ENCODE measurements at regions not wholly inside any gene's neighbourhood (a gene's known extent, or its start where the extent isn't known, plus 50 kb on each side); places are given as distances from the start of the nearest gene placed in this dataset.
A peak's percentile ranks its signal among the peaks of the same experiment; 100 is the strongest.

- intact Hi-C loops (cut with DNase I; ENCODE audit: low total_unique reads) = no loop called here
- WGBS, 5 donors = 59 to 83% (median 67%) methylated on average over 1 of the region's 1 CpG
- TF ChIP-seq CTCF (IDR thresholded peaks at IDR 0.05 in 8 of 11, conservative IDR thresholded peaks at IDR 0.05 in 3 of 11) (no peak), POLR2A (IDR thresholded peaks at IDR 0.05) (no peak), POLR2AphosphoS5 (IDR thresholded peaks at IDR 0.05) (no peak)
Measured at GRCh38 chr16:58820411-58820810, 86.3 kb upstream of the GOT2 start.

GRCh38 chr16:58815181-58815888 lies 81.2 kb upstream of the GOT2 start:
- WGBS, 5 donors = 85 to 95% (median 91%) methylated on average over 7 of the region's 7 CpGs
- no peak overlapping the region for H3K4me3 ChIP-seq
- peaks cover 0 to 9% (median 5%) of the 10 kb centered on the region in 6 donors for H3K4me1 ChIP-seq
- no peak for DNase-seq
- H3K9me3 ChIP-seq = no peaks in the 10 kb centered on the region
- H3K27ac ChIP-seq = no peak overlapping the region
- H3K27me3 ChIP-seq (replicated peaks in 1 of 7) = peaks cover 0 to 7% (median 0%) of the 10 kb centered on the region in 7 donors
- TF ChIP-seq CTCF (IDR thresholded peaks at IDR 0.05 in 8 of 11, conservative IDR thresholded peaks at IDR 0.05 in 3 of 11) (no peak), POLR2A (IDR thresholded peaks at IDR 0.05) (no peak), POLR2AphosphoS5 (IDR thresholded peaks at IDR 0.05) (no peak)
- H3K36me3 ChIP-seq = no peaks in the 10 kb centered on the region
- intact Hi-C loops (cut with DNase I; ENCODE audit: low total_unique reads) = no loop called here

More at GRCh38 chr16:58820411-58820810, 86.3 kb upstream of the GOT2 start:
- H3K27me3 ChIP-seq (replicated peaks in 1 of 7) = peaks cover 0 to 3% (median 0%) of the 10 kb centered on the region in 7 donors
- H3K36me3 ChIP-seq = no peaks in the 10 kb centered on the region
- H3K4me3 ChIP-seq = no peak overlapping the region
- peaks cover 0 to 17% (median 5%) of the 10 kb centered on the region in 8 donors for H3K9me3 ChIP-seq
- H3K27ac ChIP-seq = no peak overlapping the region
- no peak for DNase-seq
- no peaks in the 10 kb centered on the region for H3K4me1 ChIP-seq

- DNase-seq = peak; percentile 80
Measured at GRCh38 chr16:58814348-58814801, 80.3 kb upstream of the GOT2 start.

More at GRCh38 chr16:58814348-58814801, 80.3 kb upstream of the GOT2 start:
- Histone ChIP-seq H3K27me3 (replicated peaks in 1 of 7) (peaks cover 0 to 7% (median 0%) of the 10 kb centered on the region in 7 donors), H3K4me1 (peaks cover 0 to 9% (median 5%) of the 10 kb centered on the region in 6 donors), H3K27ac (no peak overlapping the region), H3K9me3 (no peaks in the 10 kb centered on the region), H3K4me3 (peak overlapping the region in 2 of 8 donors; percentile 22 to 43), H3K36me3 (no peaks in the 10 kb centered on the region)
- TF ChIP-seq POLR2A (IDR thresholded peaks at IDR 0.05) (no peak), CTCF (IDR thresholded peaks at IDR 0.05 in 8 of 11, conservative IDR thresholded peaks at IDR 0.05 in 3 of 11) (peak; percentile 30 to 83 (median 69))
- 3 to 6% (median 4%) methylated on average over 12 of the region's 12 CpGs for WGBS, 5 donors
- intact Hi-C loops (cut with DNase I; ENCODE audit: low total_unique reads) = no loop called here
